ENCODE measurements at regions not wholly inside any gene's neighbourhood (a gene's known extent, or its start where the extent isn't known, plus 50 kb on each side); places are given as distances from the start of the nearest gene placed in this dataset.

DNA sequence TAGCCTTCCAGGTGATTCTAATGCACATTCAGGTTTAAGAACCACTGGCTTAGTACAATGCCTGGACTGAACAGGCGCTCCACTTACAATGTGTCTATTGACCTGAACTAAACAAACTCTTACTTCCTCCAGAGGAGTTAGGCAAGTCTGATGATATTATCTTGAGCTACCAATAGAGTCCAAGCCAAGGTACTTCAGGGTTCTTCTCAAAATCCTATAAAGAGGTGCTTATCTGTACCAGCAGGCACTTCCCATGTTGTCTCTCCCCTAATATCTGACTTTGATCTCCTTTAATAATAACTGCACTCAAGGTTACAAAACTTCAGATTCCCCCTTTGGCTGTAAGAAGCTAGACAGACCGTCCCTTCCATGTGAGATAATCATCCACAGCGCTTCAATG, 157.0 kb upstream of the SVIL start:
- Histone ChIP-seq H3K4me2 (replicated peaks; ENCODE audit: low read depth, low read length, poor library complexity, severe bottlenecking) (no peak overlapping the region), H4K20me1 (ENCODE audit: control insufficient read depth, insufficient read depth, low read length, poor library complexity, severe bottlenecking) (no peaks in the 10 kb centered on the region), H3K36me3 (replicated peaks in 1 of 2; ENCODE audit: control extremely low read depth in 1 of 2, control insufficient read depth in 1 of 2, extremely low read depth in 1 of 2, insufficient read depth in 2 of 2, low read length in 1 of 2) (no peaks in the 10 kb centered on the region), H3K4me1 (ENCODE audit: control insufficient read depth in 2 of 2, insufficient read depth in 2 of 2, low read length in 2 of 2) (no peaks in the 10 kb centered on the region), H3K4me3 (ENCODE audit: control extremely low read depth in 1 of 5, extremely low read depth in 1 of 5, insufficient read depth in 1 of 5, low read depth in 2 of 5, low read length in 4 of 5) (no peak overlapping the region), H3K9me3 (ENCODE audit: control extremely low read depth in 1 of 3, control insufficient read depth in 2 of 3, insufficient read depth in 1 of 3, low read length in 2 of 3) (peaks cover 0 to 1% (median 0%) of the 10 kb centered on the region in 3 donors), H3K27me3 (replicated peaks in 1 of 4; ENCODE audit: control extremely low read depth in 1 of 4, control insufficient read depth in 3 of 4, insufficient read depth in 4 of 4, low read length in 3 of 4) (no peaks in the 10 kb centered on the region), H2AFZ (ENCODE audit: insufficient read depth, low read depth, low read length, poor library complexity, severe bottlenecking) (no peak overlapping the region), H3K79me2 (ENCODE audit: control insufficient read depth, insufficient read depth, low read length) (no peaks in the 10 kb centered on the region), H3K27ac (ENCODE audit: low read length in 2 of 2) (no peak overlapping the region), H3K9ac (ENCODE audit: low read length) (no peak overlapping the region)
- ChIA-PET POLR2A (no interaction called here), CTCF (no interaction called here)
- no peaks in the 10 kb centered on the region for H3K27me3 Mint-ChIP-seq
- no peak for ATAC-seq (ENCODE audit: low read depth)
- TF ChIP-seq EZH2 (IDR thresholded peaks at IDR 0.05; ENCODE audit: borderline replicate concordance, insufficient read depth, low read depth, low read length, poor library complexity, severe bottlenecking), result no peak
- TF ChIP-seq, protein P1, sequence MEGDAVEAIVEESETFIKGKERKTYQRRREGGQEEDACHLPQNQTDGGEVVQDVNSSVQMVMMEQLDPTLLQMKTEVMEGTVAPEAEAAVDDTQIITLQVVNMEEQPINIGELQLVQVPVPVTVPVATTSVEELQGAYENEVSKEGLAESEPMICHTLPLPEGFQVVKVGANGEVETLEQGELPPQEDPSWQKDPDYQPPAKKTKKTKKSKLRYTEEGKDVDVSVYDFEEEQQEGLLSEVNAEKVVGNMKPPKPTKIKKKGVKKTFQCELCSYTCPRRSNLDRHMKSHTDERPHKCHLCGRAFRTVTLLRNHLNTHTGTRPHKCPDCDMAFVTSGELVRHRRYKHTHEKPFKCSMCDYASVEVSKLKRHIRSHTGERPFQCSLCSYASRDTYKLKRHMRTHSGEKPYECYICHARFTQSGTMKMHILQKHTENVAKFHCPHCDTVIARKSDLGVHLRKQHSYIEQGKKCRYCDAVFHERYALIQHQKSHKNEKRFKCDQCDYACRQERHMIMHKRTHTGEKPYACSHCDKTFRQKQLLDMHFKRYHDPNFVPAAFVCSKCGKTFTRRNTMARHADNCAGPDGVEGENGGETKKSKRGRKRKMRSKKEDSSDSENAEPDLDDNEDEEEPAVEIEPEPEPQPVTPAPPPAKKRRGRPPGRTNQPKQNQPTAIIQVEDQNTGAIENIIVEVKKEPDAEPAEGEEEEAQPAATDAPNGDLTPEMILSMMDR (IDR thresholded peaks at IDR 0.05), result no peak
- DNase-seq, result no peak
- no peaks in the 10 kb centered on the region for H3K4me1 Mint-ChIP-seq
- no peak overlapping the region for H3K27ac Mint-ChIP-seq
- no peak overlapping the region for H3K4me3 Mint-ChIP-seq
- peaks cover 7% of the 10 kb centered on the region for H3K9me3 Mint-ChIP-seq (ENCODE audit: insufficient read depth)
- 100% methylated on average over 2 of the region's 3 CpGs for WGBS (ENCODE audit: insufficient coverage)
- intact Hi-C loops (cut with micrococcal nuclease), result no loop called here

DNA sequence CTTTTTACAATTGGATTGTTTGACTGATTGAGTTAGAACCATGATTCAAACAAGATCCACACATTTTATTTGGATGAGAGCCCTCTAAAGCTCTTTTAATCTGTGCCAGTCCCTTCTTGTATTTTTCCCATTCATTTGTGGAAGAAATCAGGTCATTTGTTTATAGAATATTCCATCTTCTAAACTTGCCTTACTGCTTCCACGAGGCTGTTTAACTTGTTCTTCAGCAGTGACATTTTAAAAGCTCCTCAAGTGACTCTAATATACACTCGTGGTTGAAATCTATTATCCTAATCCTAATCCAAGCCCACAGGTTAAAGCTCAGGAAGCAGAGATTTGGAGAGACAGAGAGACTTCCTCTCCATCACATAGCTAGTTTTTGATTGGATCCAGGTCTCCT, 155.4 kb upstream of the SVIL start:
- Histone ChIP-seq H3K27me3 (replicated peaks in 1 of 4; ENCODE audit: control extremely low read depth in 1 of 4, control insufficient read depth in 3 of 4, insufficient read depth in 4 of 4, low read length in 3 of 4) (no peaks in the 10 kb centered on the region), H3K27ac (ENCODE audit: low read length in 2 of 2) (no peak overlapping the region), H3K36me3 (replicated peaks in 1 of 2; ENCODE audit: control extremely low read depth in 1 of 2, control insufficient read depth in 1 of 2, extremely low read depth in 1 of 2, insufficient read depth in 2 of 2, low read length in 1 of 2) (no peaks in the 10 kb centered on the region), H3K4me2 (replicated peaks; ENCODE audit: low read depth, low read length, poor library complexity, severe bottlenecking) (no peak overlapping the region), H3K4me3 (ENCODE audit: control extremely low read depth in 1 of 5, extremely low read depth in 1 of 5, insufficient read depth in 1 of 5, low read depth in 2 of 5, low read length in 4 of 5) (no peak overlapping the region), H3K79me2 (ENCODE audit: control insufficient read depth, insufficient read depth, low read length) (no peaks in the 10 kb centered on the region), H2AFZ (ENCODE audit: insufficient read depth, low read depth, low read length, poor library complexity, severe bottlenecking) (no peak overlapping the region), H4K20me1 (ENCODE audit: control insufficient read depth, insufficient read depth, low read length, poor library complexity, severe bottlenecking) (no peaks in the 10 kb centered on the region), H3K9ac (ENCODE audit: low read length) (no peak overlapping the region), H3K4me1 (ENCODE audit: control insufficient read depth in 2 of 2, insufficient read depth in 2 of 2, low read length in 2 of 2) (no peaks in the 10 kb centered on the region), H3K9me3 (ENCODE audit: control extremely low read depth in 1 of 3, control insufficient read depth in 2 of 3, insufficient read depth in 1 of 3, low read length in 2 of 3) (no peaks in the 10 kb centered on the region)
- intact Hi-C loops (cut with micrococcal nuclease), result no loop called here
- peaks cover 7% of the 10 kb centered on the region for H3K9me3 Mint-ChIP-seq (ENCODE audit: insufficient read depth)
- no peak for DNase-seq
- ChIA-PET CTCF (no interaction called here), POLR2A (no interaction called here)
- H3K4me3 Mint-ChIP-seq, result no peak overlapping the region
- 40% methylated on average over 1 of the region's 2 CpGs for WGBS (ENCODE audit: insufficient coverage)
- ATAC-seq (ENCODE audit: low read depth), result no peak
- H3K4me1 Mint-ChIP-seq, result no peaks in the 10 kb centered on the region
- no peak overlapping the region for H3K27ac Mint-ChIP-seq
- no peak for TF ChIP-seq EZH2 (IDR thresholded peaks at IDR 0.05; ENCODE audit: borderline replicate concordance, insufficient read depth, low read depth, low read length, poor library complexity, severe bottlenecking)
- TF ChIP-seq, protein P1 (IDR thresholded peaks at IDR 0.05), result no peak
- no peaks in the 10 kb centered on the region for H3K27me3 Mint-ChIP-seq

Measured in B cell (primary cell).